HG03575 (cell line): ENCODE measurements at regions not wholly inside any gene's neighbourhood (a gene's known extent, or its start where the extent isn't known, plus 50 kb on each side); places are given as distances from the start of the nearest gene placed in this dataset.
"Not testable (repeated sequence)": the region's sequence is repeated elsewhere in the genome, so short reads cannot be mapped to it uniquely, and the experiment has no call there.

Source experiments
- ATAC-seq: cut with Tn5 transposase; IDR thresholded peaks from one replicate; pipeline ENCODE4 v1.9.1; 2021; ENCODE audit not compliant: unreplicated experiment, insufficient number of reproducible peaks, low FRiP score; ENCODE audit errors: extremely low read depth

DNA sequence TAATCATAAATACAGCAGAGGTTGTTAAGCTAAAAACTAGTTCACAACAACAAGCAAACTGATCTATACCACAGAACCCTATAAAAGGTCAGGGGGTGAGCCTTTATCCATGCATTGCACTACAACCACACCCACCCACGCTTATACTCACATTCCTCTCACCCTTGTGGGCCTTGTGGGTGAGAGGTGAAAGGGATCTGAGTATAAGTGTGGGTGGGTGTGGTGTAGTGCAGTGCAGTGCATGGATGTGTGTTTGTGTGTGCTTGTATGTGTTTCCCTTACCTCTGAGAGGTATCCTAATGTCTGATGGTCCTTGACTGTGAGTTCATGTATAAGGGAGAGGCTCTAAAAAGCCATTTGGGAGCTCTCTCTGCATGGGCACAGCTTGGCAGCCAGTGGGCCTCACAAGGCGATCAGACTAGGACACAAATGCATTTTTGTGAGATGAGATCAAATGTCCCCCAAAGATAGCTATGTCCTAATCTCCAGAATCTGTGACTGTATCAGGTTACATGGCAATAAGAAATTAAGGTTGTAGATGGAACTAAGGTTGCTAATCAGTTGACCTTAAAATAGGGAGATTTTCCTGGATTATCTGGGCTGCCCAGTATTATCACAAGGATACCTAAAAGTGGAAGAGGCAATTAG, 95.5 kb upstream of the DPT start:
- ATAC-seq = no peak

DNA sequence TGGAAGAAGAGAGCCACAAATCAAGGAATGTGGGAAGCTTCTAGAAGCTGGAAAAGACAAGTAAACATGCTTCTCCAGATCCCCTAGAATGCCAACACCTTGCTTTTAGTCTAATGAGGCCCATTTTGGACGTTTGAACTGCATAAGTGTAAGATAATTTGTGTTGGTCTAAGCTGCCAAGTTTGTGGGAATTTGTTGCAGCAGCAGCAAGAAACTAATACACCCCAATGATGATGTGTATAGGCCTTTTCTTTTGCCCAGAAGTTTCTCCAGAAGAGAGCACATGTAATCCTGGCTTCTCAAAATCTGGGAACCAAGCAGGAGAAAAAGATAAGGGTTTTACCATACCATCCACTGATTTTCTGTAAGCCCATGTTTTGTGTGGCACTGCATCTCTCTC, 96.1 kb upstream of the DPT start:
- ATAC-seq = no peak

- ATAC-seq = no peak
Measured at GRCh38 chr1:168825820-168826219, 96.8 kb upstream of the DPT start.

GRCh38 chr1:168826269-168826668, 97.3 kb upstream of the DPT start:
- ATAC-seq = no peak

- no peak for ATAC-seq
Measured at GRCh38 chr1:168827557-168827956, 98.6 kb upstream of the DPT start.

- ATAC-seq = no peak
Measured at GRCh38 chr1:168829876-168830275, 100.9 kb upstream of the DPT start.

- no peak for ATAC-seq
Measured at GRCh38 chr1:168830562-168830961, 101.6 kb upstream of the DPT start.

DNA sequence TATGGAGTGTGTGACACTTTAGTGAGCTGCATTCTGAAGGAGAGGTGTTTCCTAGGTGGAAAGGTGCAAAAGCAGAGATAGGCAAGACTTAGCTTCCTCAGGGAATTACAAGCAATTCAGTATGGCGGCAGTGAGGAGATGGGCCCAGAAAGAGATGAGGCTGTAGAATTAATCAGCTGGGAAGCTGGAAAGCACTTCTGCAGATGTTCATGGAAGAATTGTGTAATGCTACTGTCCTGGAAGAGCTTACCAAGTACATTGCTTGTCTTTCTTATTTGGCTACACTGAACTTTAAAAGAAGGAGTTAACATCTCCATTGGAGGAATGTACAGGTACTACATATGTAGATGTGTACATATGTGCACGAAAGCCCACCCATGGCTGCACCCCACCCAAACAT, 103.7 kb upstream of the DPT start:
- no peak for ATAC-seq

DNA sequence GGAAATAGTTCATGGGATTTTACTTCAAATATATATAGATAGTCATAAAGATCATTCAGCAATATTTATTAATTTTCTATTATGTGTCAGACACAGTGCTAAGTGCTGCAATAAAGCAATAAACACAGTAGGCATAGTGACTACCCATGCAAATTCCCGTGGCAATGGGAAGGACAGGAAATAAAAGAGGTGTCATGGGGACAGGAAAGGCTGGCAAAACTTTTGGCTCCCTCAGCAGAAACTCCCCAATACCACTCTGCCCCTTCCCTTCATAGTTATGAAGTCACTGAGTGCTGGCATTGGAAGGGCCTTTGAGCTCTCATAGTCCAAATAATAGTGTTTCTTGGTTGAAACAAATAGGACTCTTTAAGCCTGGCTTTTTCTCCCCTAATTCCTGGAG, 104.4 kb upstream of the DPT start:
- no peak for ATAC-seq

DNA sequence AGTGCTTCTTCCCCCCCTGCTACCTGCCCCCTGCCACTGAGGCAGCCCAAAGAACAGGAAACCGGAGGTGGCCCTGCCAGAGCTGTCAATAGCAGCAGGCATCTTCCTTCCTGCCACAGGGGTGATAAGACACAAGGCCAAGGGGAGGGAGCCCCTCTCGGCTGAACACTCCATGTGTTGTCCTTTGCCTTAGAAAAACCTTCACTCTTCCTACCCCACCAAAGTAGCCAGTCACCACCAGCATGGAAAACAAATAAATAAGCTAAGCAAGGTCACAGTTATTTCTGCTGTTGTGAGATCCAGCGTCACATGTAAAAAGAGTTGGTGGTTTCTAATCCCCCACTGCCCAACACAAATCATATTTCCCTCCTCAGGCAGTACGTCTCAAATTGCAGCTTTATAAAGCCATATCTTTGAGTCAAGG, 104.8 kb upstream of the DPT start:
- ATAC-seq = no peak

DNA sequence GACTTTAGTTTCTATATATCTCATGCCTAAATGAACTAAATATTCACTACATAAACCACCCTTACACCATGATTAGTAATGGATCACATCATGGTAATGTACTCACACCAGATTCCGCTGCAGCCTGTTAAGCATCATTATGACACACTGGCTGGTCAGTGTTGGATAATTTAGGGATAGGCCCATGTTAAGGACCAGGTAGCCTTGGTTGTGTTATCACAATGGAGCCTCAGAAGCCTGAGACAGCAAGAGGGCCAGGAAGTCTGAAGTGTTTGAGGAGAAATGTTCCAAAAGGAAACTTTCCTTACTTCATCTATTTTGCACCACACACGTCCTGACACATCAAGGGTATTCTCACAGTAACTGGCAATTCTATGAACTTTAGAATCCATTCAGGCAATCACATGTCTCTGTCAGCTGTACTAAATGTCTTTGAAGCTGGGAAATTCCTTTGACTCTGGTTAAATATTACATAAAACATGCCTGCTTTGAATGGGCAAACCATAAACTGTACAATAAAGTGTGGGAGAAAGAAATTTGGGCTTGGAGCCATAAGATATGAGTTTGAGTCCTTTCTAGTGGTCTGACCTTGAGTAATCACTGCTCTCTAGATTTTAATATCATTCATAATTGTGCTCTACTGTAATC, 105.3 kb upstream of the DPT start:
- ATAC-seq = no peak

- ATAC-seq = no peak
Measured at GRCh38 chr1:168835176-168835575, 106.2 kb upstream of the DPT start.

DNA sequence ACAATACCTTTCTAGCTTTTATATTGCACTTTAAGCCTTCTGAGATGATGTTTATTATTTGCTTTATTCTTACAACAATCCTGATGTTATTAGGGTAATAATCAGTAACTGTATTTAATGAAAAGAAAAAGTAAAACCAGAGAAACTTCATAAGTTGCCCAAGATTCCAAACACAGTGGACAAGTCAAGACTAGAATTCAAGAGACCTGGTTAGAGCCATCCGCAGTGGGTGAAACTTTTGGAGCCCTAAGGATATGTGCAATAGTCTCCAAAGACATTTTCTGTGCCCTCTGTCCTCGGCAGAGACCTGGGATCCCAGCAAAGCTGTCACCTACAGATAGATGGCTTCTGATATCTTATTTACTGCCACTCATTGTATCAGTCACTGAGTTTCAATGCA, 106.8 kb upstream of the DPT start:
- no peak for ATAC-seq

DNA sequence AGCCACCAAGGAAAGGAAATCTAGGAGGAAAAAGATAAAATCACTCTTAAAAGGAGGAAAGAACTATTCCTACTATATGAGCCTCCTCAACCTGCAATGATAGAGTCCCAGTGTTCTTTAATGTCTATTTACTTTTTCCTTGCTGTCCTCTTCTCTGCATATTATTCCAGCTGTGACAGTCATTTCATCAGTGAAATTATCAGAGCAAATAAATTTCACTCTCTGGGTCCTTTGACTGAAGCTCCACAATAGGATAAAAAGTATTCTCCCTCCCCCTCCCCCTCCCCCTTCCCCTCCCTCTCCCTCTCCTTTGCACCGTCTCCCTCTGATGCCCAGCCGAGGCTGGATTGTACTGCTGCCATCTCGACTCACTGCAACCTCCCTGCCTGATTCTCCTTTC, 107.5 kb upstream of the DPT start:
- ATAC-seq = no peak

- not testable (repeated sequence) for ATAC-seq
Measured at GRCh38 chr1:168837230-168837629, 108.2 kb upstream of the DPT start.

- no peak for ATAC-seq
Measured at GRCh38 chr1:168842306-168842705, 113.3 kb upstream of the DPT start.

- ATAC-seq = no peak
Measured at GRCh38 chr1:168842916-168843315, 113.9 kb upstream of the DPT start.

DNA sequence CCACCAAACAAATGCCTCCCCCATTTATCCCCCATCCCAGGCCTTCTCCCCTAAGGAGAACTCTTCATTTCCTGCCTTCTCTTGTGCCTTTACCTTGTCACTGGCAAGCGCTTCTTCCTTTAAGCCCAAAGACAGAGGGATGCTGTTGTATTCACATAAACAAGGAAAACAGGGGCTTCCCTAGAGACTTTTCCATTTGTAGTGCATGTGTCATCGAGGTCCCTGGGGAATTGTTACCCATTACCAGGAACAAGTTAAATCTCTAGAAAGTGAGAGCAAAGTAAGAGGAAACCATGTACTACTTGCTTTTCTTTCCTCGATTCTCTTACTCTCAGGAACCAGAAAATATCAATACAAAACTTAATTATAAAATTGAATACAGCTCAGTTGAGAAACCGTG, 114.4 kb upstream of the DPT start:
- no peak for ATAC-seq

- ATAC-seq = no peak
Measured at GRCh38 chr1:168843950-168844349, 114.9 kb upstream of the DPT start.

DNA sequence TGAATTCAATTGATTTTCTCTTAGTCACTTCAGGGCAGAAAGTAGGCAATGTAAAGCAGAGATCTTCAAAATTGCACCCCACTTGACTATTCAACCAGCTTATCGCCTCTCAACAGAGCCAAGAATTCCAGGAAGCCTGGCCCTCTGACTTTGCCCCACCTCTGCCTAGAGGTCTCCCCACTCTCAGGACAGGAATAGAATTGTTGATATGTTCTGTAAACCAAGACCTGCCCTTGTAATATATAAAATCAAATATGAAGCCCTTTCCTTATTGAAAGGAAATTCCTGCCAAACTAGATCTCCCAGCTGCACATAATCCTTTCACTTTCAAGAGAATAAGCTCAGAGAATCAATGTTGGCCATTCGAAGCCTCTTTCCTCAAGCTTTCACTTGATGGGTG, 116.1 kb upstream of the DPT start:
- no peak for ATAC-seq

DNA sequence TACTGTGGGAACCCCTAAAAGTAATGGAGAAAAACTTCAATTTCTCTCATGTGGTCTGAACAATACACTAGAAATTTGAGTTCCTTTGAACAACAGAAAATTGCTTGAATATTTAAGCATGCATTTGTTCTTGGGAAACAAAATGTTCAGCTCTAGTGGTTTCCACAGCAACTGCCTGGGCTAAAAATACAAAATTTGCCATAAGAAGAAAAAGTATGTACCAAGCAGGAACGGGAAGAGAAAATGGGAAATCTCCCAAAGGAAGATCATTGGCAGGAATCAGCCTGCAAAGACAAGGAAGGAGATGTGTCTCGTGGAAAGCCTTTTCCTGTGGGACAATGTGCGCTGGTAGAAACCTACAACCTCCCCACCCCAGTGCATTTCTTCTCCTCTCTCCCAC, 119.0 kb upstream of the DPT start:
- ATAC-seq = no peak
